IMR-90 (cell line): ENCODE measurements at regions not wholly inside any gene's neighbourhood (a gene's known extent, or its start where the extent isn't known, plus 50 kb on each side); places are given as distances from the start of the nearest gene placed in this dataset.

Source experiments
- ATAC-seq: fragments of 200-7000 bp; cut with Tn5 transposase; 2 replicates; pipeline ENCODE4 v1.9.1; 2020; ENCODE audit warnings: low read depth, mild to moderate bottlenecking, moderate library complexity
- BruUV-seq: library from RNA; stranded (reverse); fragments of 400-500 nt; replicated peaks from 2 replicates; lab custom pipeline; 2021; lab: Mats Ljungman, UMichigan
- CTCF ChIA-PET: fragments of 300-600 bp; formaldehyde crosslinking; extraction: SDS; loops from one replicate; lab custom pipeline; 2021; ENCODE audit warnings: antibody characterized with exemption; lab: Yijun Ruan, JAX
- POLR2A ChIA-PET: fragments of 300-600 bp; sonication (Branson Sonifier 250); formaldehyde crosslinking; loops from one replicate; lab custom pipeline; 2022; ENCODE audit warnings: antibody characterized with exemption; ENCODE audit not compliant: unreplicated experiment; lab: Charles Lee
- DNase-seq: peaks from one replicate; pipeline ENCODE4 v3.0.0; 2013
- H2AFZ ChIP-seq: replicated peaks from 2 replicates; pipeline ENCODE3; 2013; ENCODE audit warnings: low read length, mild to moderate bottlenecking; ENCODE audit not compliant: poor library complexity
- H2AK5ac ChIP-seq: 2 replicates; pipeline ENCODE4 v1.6.1; 2013; ENCODE audit warnings: low read depth, low read length, inconsistent platforms
- H2AK9ac ChIP-seq: replicated peaks from 2 replicates; pipeline ENCODE3; 2013; ENCODE audit warnings: mild to moderate bottlenecking, low read depth, low read length, moderate library complexity; ENCODE audit not compliant: poor library complexity
- H2BK120ac ChIP-seq: 2 replicates; pipeline ENCODE4 v1.6.1; 2013; ENCODE audit warnings: low read depth, low read length, inconsistent platforms
- H2BK15ac ChIP-seq: 3 replicates; pipeline ENCODE4 v1.6.1; 2013; ENCODE audit warnings: low read depth, low read length, inconsistent platforms
- H2BK20ac ChIP-seq: 2 replicates; pipeline ENCODE4 v1.6.1; 2013; ENCODE audit warnings: low read depth, mild to moderate bottlenecking, inconsistent platforms, low read length, moderate library complexity
- H2BK5ac ChIP-seq: 2 replicates; pipeline ENCODE4 v1.6.1; 2013; ENCODE audit warnings: mild to moderate bottlenecking, low read depth, low read length, inconsistent platforms; ENCODE audit not compliant: poor library complexity, severe bottlenecking
- H3K14ac ChIP-seq: replicated peaks from 2 replicates; pipeline ENCODE4 v1.6.1; 2013; ENCODE audit warnings: low read depth, low read length, inconsistent platforms
- H3K18ac ChIP-seq: 2 replicates; pipeline ENCODE4 v1.6.1; 2013; ENCODE audit warnings: low read depth, low read length, control low read depth
- H3K23ac ChIP-seq: 2 replicates; pipeline ENCODE4 v1.6.1; 2013; ENCODE audit warnings: low read depth, low read length, inconsistent platforms
- H3K27ac ChIP-seq: 2 replicates; pipeline ENCODE4 v1.5.1; 2013; ENCODE audit warnings: mild to moderate bottlenecking, control low read depth, low read length; ENCODE audit not compliant: insufficient read depth
- H3K27me3 ChIP-seq: 2 replicates; pipeline ENCODE4 v1.6.1; 2013; ENCODE audit warnings: low read length; ENCODE audit not compliant: control insufficient read depth, insufficient read depth
- H3K36me3 ChIP-seq: 2 replicates; pipeline ENCODE4 v1.6.1; 2013; ENCODE audit warnings: low read length, mixed read lengths; ENCODE audit not compliant: control insufficient read depth, insufficient read depth
- H3K4ac ChIP-seq: 2 replicates; pipeline ENCODE4 v1.6.1; 2013; ENCODE audit warnings: low read depth, low read length, inconsistent platforms
- H3K4me1 ChIP-seq: 2 replicates; pipeline ENCODE4 v1.6.1; 2013; ENCODE audit warnings: low read length, mixed read lengths; ENCODE audit not compliant: control insufficient read depth, insufficient read depth
- H3K4me2 ChIP-seq: 2 replicates; pipeline ENCODE4 v1.6.1; 2013; ENCODE audit warnings: low read depth, mild to moderate bottlenecking, control low read depth, low read length, moderate library complexity
- H3K4me3 ChIP-seq: 2 replicates; pipeline ENCODE4 v1.5.1; 2013; ENCODE audit warnings: low read depth, mild to moderate bottlenecking, control low read depth, low read length, moderate library complexity; ENCODE audit not compliant: insufficient read depth
- H3K56ac ChIP-seq: 2 replicates; pipeline ENCODE4 v1.6.1; 2013; ENCODE audit warnings: low read length, inconsistent platforms; ENCODE audit not compliant: insufficient read depth; ENCODE audit errors: extremely low read depth
- H3K79me1 ChIP-seq, 2 experiments: 2 replicates each; pipeline ENCODE4 v1.6.1; 2013; ENCODE audit warnings: low read length in 2 of 2, inconsistent platforms in 1 of 2, low read depth in 1 of 2
- H3K9ac ChIP-seq: 2 replicates; pipeline ENCODE4 v1.6.1; 2013; ENCODE audit warnings: low read depth, low read length, control low read depth
- H3K9me1 ChIP-seq: 2 replicates; pipeline ENCODE4 v1.6.1; 2013; ENCODE audit warnings: low read length, inconsistent platforms; ENCODE audit not compliant: insufficient read depth
- H3K9me3 ChIP-seq: 2 replicates; pipeline ENCODE4 v1.6.1; 2013; ENCODE audit warnings: low read length; ENCODE audit not compliant: control insufficient read depth, insufficient read depth
- H4K20me1 ChIP-seq: 2 replicates; pipeline ENCODE4 v1.6.1; 2013; ENCODE audit warnings: low read length, inconsistent platforms; ENCODE audit not compliant: insufficient read depth
- H4K5ac ChIP-seq: 2 replicates; pipeline ENCODE4 v1.6.1; 2013; ENCODE audit warnings: mild to moderate bottlenecking, low read depth, low read length, control low read depth
- H4K8ac ChIP-seq, 2 experiments: 2 replicates each; pipeline ENCODE4 v1.6.1; 2013; ENCODE audit warnings: low read depth in 2 of 2, low read length in 2 of 2, control low read depth in 1 of 2, inconsistent platforms in 1 of 2
- H4K91ac ChIP-seq: 2 replicates; pipeline ENCODE4 v1.6.1; 2013; ENCODE audit warnings: low read depth, low read length, inconsistent platforms; ENCODE audit not compliant: insufficient read depth
- BHLHE40 ChIP-seq: fragments of 150-350 bp; IDR thresholded peaks from 2 replicates; pipeline ENCODE4 v1.6.1; 2016; ENCODE audit warnings: mild to moderate bottlenecking, low read depth, low read length
- CEBPB ChIP-seq: IDR thresholded peaks from 2 replicates; pipeline ENCODE4 v1.6.1; 2012; ENCODE audit warnings: low read depth, low read length, improper control_type of control experiment
- CHD1 ChIP-seq: IDR thresholded peaks from 2 replicates; pipeline ENCODE4 v1.6.1; 2012; ENCODE audit warnings: low read depth, low read length, improper control_type of control experiment
- CTCF ChIP-seq: conservative IDR thresholded peaks from 2 replicates; pipeline ENCODE4 v1.5.1; 2012; ENCODE audit warnings: mild to moderate bottlenecking, low read depth, low read length, improper control_type of control experiment
- ELK1 ChIP-seq: fragments of 150-350 bp; IDR thresholded peaks from 2 replicates; pipeline ENCODE4 v1.6.1; 2016; ENCODE audit warnings: low read depth, mild to moderate bottlenecking, low read length, moderate library complexity, borderline replicate concordance
- FOS ChIP-seq: fragments of 150-350 bp; IDR thresholded peaks from 2 replicates; pipeline ENCODE4 v1.6.1; 2016; ENCODE audit warnings: low read depth, low read length
- MAFK ChIP-seq: IDR thresholded peaks from 2 replicates; pipeline ENCODE4 v1.6.1; 2012; ENCODE audit warnings: low read depth, low read length, improper control_type of control experiment
- MAZ ChIP-seq: IDR thresholded peaks from 2 replicates; pipeline ENCODE4 v1.6.1; 2012; ENCODE audit warnings: low read depth, mild to moderate bottlenecking, low read length, improper control_type of control experiment, moderate library complexity, borderline replicate concordance
- MXI1 ChIP-seq: IDR thresholded peaks from 2 replicates; pipeline ENCODE4 v1.6.1; 2012; ENCODE audit warnings: low read depth, mild to moderate bottlenecking, low read length, moderate library complexity, borderline replicate concordance
- NFE2L2 ChIP-seq: fragments of 150-350 bp; IDR thresholded peaks from 2 replicates; pipeline ENCODE4 v1.6.1; 2016; ENCODE audit warnings: low read depth, mild to moderate bottlenecking, low read length
- POLR2A ChIP-seq: IDR thresholded peaks from 2 replicates; pipeline ENCODE4 v1.6.1; 2012; ENCODE audit warnings: mild to moderate bottlenecking, low read depth, low read length
- RAD21 ChIP-seq: IDR thresholded peaks from 2 replicates; pipeline ENCODE4 v1.6.1; 2012; ENCODE audit warnings: low read length, improper control_type of control experiment
- RCOR1 ChIP-seq: IDR thresholded peaks from 2 replicates; pipeline ENCODE4 v1.6.1; 2012; ENCODE audit warnings: mild to moderate bottlenecking, low read length, improper control_type of control experiment; ENCODE audit not compliant: insufficient replicate concordance
- RFX5 ChIP-seq: IDR thresholded peaks from 2 replicates; pipeline ENCODE4 v1.8.0; 2012; ENCODE audit warnings: low read depth, mild to moderate bottlenecking, low read length, moderate library complexity
- SMC3 ChIP-seq: fragments of 150-350 bp; IDR thresholded peaks from 2 replicates; pipeline ENCODE4 v1.6.1; 2016; ENCODE audit warnings: low read depth, mild to moderate bottlenecking, antibody characterized with exemption, low read length, moderate library complexity
- USF2 ChIP-seq: fragments of 150-350 bp; IDR thresholded peaks from 2 replicates; pipeline ENCODE4 v1.6.1; 2017; ENCODE audit warnings: mild to moderate bottlenecking, antibody characterized with exemption, low read length, low read depth
- WGBS, 2 experiments: methylation state at CpG; one replicate each; pipeline versions ENCODE4 v1.1.5 to v1.1.7; 2013; ENCODE audit warnings: missing lambda C conversion rate in 2 of 2; ENCODE audit not compliant: insufficient read length in 1 of 2; ENCODE audit errors: extremely low coverage in 2 of 2; 5-methylcytosine and 5-hydroxymethylcytosine counted together
- dilution Hi-C: fragments of 300-500 bp; cut with HindIII; formaldehyde crosslinking; loops from one replicate; pipeline ENCODE4 v1.14.3; 2018; ENCODE audit warnings: low sequenced_read_pairs; ENCODE audit not compliant: unreplicated experiment
- in situ Hi-C: fragments of 300-500 bp; cut with MboI; formaldehyde crosslinking; loops from 3 replicates; pipeline ENCODE4 v1.14.3; 2019; ENCODE audit warnings: low sequenced_read_pairs, inconsistent platforms, mixed read lengths
- intact Hi-C: fragments of 100-400 bp; cut with micrococcal nuclease; formaldehyde crosslinking; loops from 2 replicates; pipeline ENCODE4 v1.10.0; 2022

GRCh38 chr14:53220914-53221313, 67.8 kb upstream of the DDHD1 start:
- BruUV-seq: no TSS peak
- no peaks in the 10 kb centered on the region for H3K79me1 ChIP-seq
- no peak overlapping the region for H2AFZ ChIP-seq
- H2BK120ac ChIP-seq: no peak overlapping the region
- TF ChIP-seq ELK1 (no peak), RCOR1 (no peak), CTCF (no peak), FOS (no peak), CEBPB (no peak), MAZ (no peak), NFE2L2 (no peak), RAD21 (no peak), MAFK (no peak), BHLHE40 (no peak), POLR2A (no peak), CHD1 (no peak), SMC3 (no peak), RFX5 (no peak), USF2 (no peak), MXI1 (no peak)
- H3K9me1 ChIP-seq: no peaks in the 10 kb centered on the region
- ATAC-seq (no peak), DNase-seq (no peak)
- ChIA-PET POLR2A (interaction anchor here (0.7 kb wide), 1 partner anchor 681 kb away, joined by 3 read pairs; no protein-coding TSS in a partner anchor), CTCF (no interaction called here)
- no peaks in the 10 kb centered on the region for H3K4me1 ChIP-seq
- H2BK5ac ChIP-seq: no peak overlapping the region
- H2AK5ac ChIP-seq: no peak overlapping the region
- H3K4me3 ChIP-seq: no peak overlapping the region
- H4K91ac ChIP-seq: no peak overlapping the region
- H3K27ac ChIP-seq: no peak overlapping the region
- H4K20me1 ChIP-seq: no peaks in the 10 kb centered on the region
- H2BK20ac ChIP-seq: no peak overlapping the region
- no peak overlapping the region for H3K9ac ChIP-seq
- no peak overlapping the region for H4K5ac ChIP-seq
- no peak overlapping the region for H3K4me2 ChIP-seq
- intact Hi-C loops: no loop called here
- H3K18ac ChIP-seq: no peak overlapping the region
- H3K14ac ChIP-seq: no peak overlapping the region
- no peak overlapping the region for H3K23ac ChIP-seq
- no peak overlapping the region for H3K56ac ChIP-seq
- no CpG with 5 or more reads among the region's 3 CpGs for WGBS, 2 experiments
- H3K9me3 ChIP-seq: 0 out of 2 replicates have a peak, but pooled peaks cover 2% of the 10 kb centered on the region
- no peaks in the 10 kb centered on the region for H3K27me3 ChIP-seq
- H4K8ac ChIP-seq: no peak overlapping the region
- no peak overlapping the region for H2BK15ac ChIP-seq
- in situ Hi-C loops: no loop called here
- no peaks in the 10 kb centered on the region for H3K36me3 ChIP-seq
- H2AK9ac ChIP-seq: no peak overlapping the region
- dilution Hi-C loops: no loop called here
- H3K4ac ChIP-seq: no peak overlapping the region
